Psoas muscle (tissue), 7 donors: ENCODE measurements at regions not wholly inside any gene's neighbourhood (a gene's known extent, or its start where the extent isn't known, plus 50 kb on each side); places are given as distances from the start of the nearest gene placed in this dataset.

Experiments used
- ATAC-seq, 4 donors: fragments of 200-7000 bp; cut with Tn5 transposase; one replicate each; pipeline ENCODE4 v1.9.1; 2020; ENCODE audit warnings: moderate library complexity in 3 of 4, mild to moderate bottlenecking in 2 of 4
- DNase-seq, 2 donors: peaks; one replicate each; pipeline ENCODE4 v3.0.0-alpha.2; 2020
- H3K27ac ChIP-seq: fragments of 200-600 bp; one replicate; pipeline ENCODE4 v1.8.0; 2022
- H3K27me3 ChIP-seq, 3 donors: fragments of 200-600 bp in 1 of 3; one replicate each; pipeline versions ENCODE4 v1.6.1 to v1.8.0; 2013 to 2022; ENCODE audit warnings: low read length in 2 of 3, mild to moderate bottlenecking in 2 of 3, moderate library complexity in 1 of 3; ENCODE audit not compliant: insufficient read depth in 3 of 3
- H3K36me3 ChIP-seq, 2 donors: fragments of 200-600 bp in 1 of 2; one replicate each; pipeline versions ENCODE4 v1.6.1 to v1.8.0; 2013 to 2022; ENCODE audit warnings: low read depth in 1 of 2, mild to moderate bottlenecking in 1 of 2, moderate library complexity in 1 of 2; ENCODE audit not compliant: insufficient read depth in 1 of 2
- H3K4me1 ChIP-seq: fragments of 200-600 bp; one replicate; pipeline ENCODE4 v1.8.0; 2022
- H3K4me3 ChIP-seq: fragments of 200-600 bp; one replicate; pipeline ENCODE4 v1.8.0; 2022; ENCODE audit warnings: mild to moderate bottlenecking
- H3K9me3 ChIP-seq: fragments of 200-600 bp; one replicate; pipeline ENCODE4 v1.8.0; 2022
- WGBS, 3 donors: extraction: QIAGEN DNeasy Blood & Tissue Kit; methylation state at CpG; one replicate each; pipeline versions ENCODE4 v1.1.6 to v1.1.7; 2013; 5-methylcytosine and 5-hydroxymethylcytosine counted together
- intact Hi-C, 2 donors: fragments of 100-400 bp; cut with DNase I; formaldehyde crosslinking; loops; one replicate each; pipeline versions ENCODE4 v1.11.0 to v1.14.2; 2022
- TF ChIP-seq, protein P1 (sequence below): fragments of 200-600 bp; IDR thresholded peaks from one replicate; pipeline ENCODE4 v1.8.0; 2022; ENCODE audit warnings: antibody characterized with exemption
- donor health status: healthy with polysubstance abuse.
- donor health status: DM: no; HTN: no; CAD: no; lungs with moderate emphysema.
- donor health status: Bipolar disorder and iron deficiency.
- donor health status: healthy.
- donor health status: DM: yes; HTN: yes; CAD: no.
- donor health status: DM: no; HTN: no; CAD: no.
- donor health status: DM: yes; HTN: yes; CAD: no.

GRCh38 chr4:35163168-35163567 is 1081.1 kb downstream of the ARAP2 start:
- Histone ChIP-seq H3K4me3 (no peak overlapping the region), H3K27me3 (peaks cover 0 to 3% (median 0%) of the 10 kb centered on the region in 3 donors), H3K4me1 (no peaks in the 10 kb centered on the region), H3K36me3 (no peaks in the 10 kb centered on the region), H3K9me3 (no peaks in the 10 kb centered on the region), H3K27ac (no peak overlapping the region)
- WGBS, 3 donors = 43 to 65% (median 50%) methylated on average over 1 of the region's 1 CpG
- ATAC-seq (no peak), DNase-seq (no peak)
- TF ChIP-seq, protein P1, sequence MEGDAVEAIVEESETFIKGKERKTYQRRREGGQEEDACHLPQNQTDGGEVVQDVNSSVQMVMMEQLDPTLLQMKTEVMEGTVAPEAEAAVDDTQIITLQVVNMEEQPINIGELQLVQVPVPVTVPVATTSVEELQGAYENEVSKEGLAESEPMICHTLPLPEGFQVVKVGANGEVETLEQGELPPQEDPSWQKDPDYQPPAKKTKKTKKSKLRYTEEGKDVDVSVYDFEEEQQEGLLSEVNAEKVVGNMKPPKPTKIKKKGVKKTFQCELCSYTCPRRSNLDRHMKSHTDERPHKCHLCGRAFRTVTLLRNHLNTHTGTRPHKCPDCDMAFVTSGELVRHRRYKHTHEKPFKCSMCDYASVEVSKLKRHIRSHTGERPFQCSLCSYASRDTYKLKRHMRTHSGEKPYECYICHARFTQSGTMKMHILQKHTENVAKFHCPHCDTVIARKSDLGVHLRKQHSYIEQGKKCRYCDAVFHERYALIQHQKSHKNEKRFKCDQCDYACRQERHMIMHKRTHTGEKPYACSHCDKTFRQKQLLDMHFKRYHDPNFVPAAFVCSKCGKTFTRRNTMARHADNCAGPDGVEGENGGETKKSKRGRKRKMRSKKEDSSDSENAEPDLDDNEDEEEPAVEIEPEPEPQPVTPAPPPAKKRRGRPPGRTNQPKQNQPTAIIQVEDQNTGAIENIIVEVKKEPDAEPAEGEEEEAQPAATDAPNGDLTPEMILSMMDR = no peak
- intact Hi-C loops = no loop called here

DNA sequence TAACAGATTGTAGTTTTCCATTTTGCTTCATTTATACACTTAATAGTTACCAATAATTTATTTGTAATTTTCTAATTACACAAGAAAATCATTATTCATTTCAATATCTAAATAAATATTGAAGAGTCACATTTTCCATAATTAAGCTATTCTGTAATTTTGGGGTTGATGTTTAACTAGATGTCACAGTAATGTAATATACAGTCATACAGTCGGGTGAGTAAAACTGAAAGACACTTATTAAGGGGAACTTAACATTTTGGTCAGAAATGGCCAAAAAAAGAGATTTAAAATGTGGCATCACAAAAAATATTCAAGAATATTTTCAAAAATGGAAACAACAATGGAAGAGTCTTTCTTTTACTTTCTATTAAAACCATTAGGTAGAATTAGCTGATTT is 1080.3 kb downstream of the ARAP2 start:
- Histone ChIP-seq H3K4me3 (no peak overlapping the region), H3K27ac (no peak overlapping the region), H3K27me3 (peaks cover 0 to 3% (median 0%) of the 10 kb centered on the region in 3 donors), H3K36me3 (no peaks in the 10 kb centered on the region), H3K4me1 (no peaks in the 10 kb centered on the region), H3K9me3 (no peaks in the 10 kb centered on the region)
- intact Hi-C loops = no loop called here
- DNase-seq (no peak), ATAC-seq (no peak)
- TF ChIP-seq, protein P1 = no peak
- 85 to 87% (median 85%) methylated on average over 1 of the region's 1 CpG for WGBS, 3 donors

GRCh38 chr4:35166466-35166865 is 1077.8 kb downstream of the ARAP2 start:
- no peaks in the 10 kb centered on the region for H3K36me3 ChIP-seq
- ATAC-seq (no peak), DNase-seq (no peak)
- H3K9me3 ChIP-seq = no peaks in the 10 kb centered on the region
- no peak overlapping the region for H3K4me3 ChIP-seq
- intact Hi-C loops = no loop called here
- no peaks in the 10 kb centered on the region for H3K4me1 ChIP-seq
- no peak overlapping the region for H3K27ac ChIP-seq
- WGBS, 3 donors = 54 to 70% (median 60%) methylated on average over 5 of the region's 5 CpGs
- TF ChIP-seq, protein P1 = no peak
- no peaks in the 10 kb centered on the region for H3K27me3 ChIP-seq

GRCh38 chr4:35167385-35167784 is 1076.9 kb downstream of the ARAP2 start:
- H3K27ac ChIP-seq = no peak overlapping the region
- no peak overlapping the region for H3K4me3 ChIP-seq
- no peaks in the 10 kb centered on the region for H3K4me1 ChIP-seq
- intact Hi-C loops = no loop called here
- ATAC-seq = no peak
- no peaks in the 10 kb centered on the region for H3K9me3 ChIP-seq
- no peaks in the 10 kb centered on the region for H3K36me3 ChIP-seq
- H3K27me3 ChIP-seq = no peaks in the 10 kb centered on the region
- DNase-seq = no peak
- TF ChIP-seq, protein P1 = no peak
- WGBS, 3 donors = 41 to 54% (median 44%) methylated on average over 2 of the region's 2 CpGs

DNA sequence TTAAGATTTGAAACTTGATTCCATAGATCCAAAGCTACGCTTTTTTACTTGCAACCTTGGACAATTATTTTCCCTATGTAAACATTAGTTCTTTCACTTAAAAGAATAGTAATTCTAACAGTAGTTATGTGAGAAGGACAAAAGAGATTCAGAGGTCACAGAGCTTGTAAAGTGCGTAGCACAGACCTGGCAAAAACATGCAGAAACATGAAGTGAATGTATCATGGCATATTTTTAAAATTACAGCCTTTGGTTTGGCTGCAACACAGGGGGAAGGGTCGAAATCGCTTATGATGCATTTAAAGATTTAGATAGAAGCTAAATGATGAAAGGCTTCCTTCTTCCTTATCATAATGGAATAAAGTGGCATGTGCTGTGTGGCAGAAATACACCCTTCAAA is 1068.8 kb downstream of the ARAP2 start:
- DNase-seq (no peak), ATAC-seq (no peak)
- Histone ChIP-seq H3K9me3 (no peaks in the 10 kb centered on the region), H3K4me1 (no peaks in the 10 kb centered on the region), H3K4me3 (no peak overlapping the region), H3K27ac (no peak overlapping the region), H3K27me3 (no peaks in the 10 kb centered on the region), H3K36me3 (no peaks in the 10 kb centered on the region)
- 36 to 65% (median 54%) methylated on average over 4 of the region's 4 CpGs for WGBS, 3 donors
- TF ChIP-seq, protein P1 = no peak
- intact Hi-C loops = no loop called here
